Keratinocyte (primary cell): ENCODE measurements at regions not wholly inside any gene's neighbourhood (a gene's known extent, or its start where the extent isn't known, plus 50 kb on each side); places are given as distances from the start of the nearest gene placed in this dataset.

ENCODE experiments used
- DNase-seq: peaks from one replicate; pipeline ENCODE4 v3.0.0-alpha.2; 2011; ENCODE audit warnings: low read depth, missing footprints, low spot score
- FAIRE-seq: peaks from 2 replicates; lab custom pipeline; 2011; peaks lifted over from hg19 to GRCh38; lab: Jason Lieb, UNC
- H2AFZ ChIP-seq: 2 replicates; pipeline ENCODE4 v1.6.0; 2012; ENCODE audit warnings: low read length, control low read depth, inconsistent platforms; ENCODE audit not compliant: control insufficient read depth
- H3K27ac ChIP-seq: 2 replicates; pipeline ENCODE4 v1.5.1; 2011; ENCODE audit warnings: low read length; ENCODE audit not compliant: control insufficient read depth, insufficient read depth
- H3K27me3 ChIP-seq: 3 replicates; pipeline ENCODE4 v1.6.0; 2011; ENCODE audit warnings: low read length; ENCODE audit not compliant: control insufficient read depth, insufficient read depth; ENCODE audit errors: extremely low read depth
- H3K36me3 ChIP-seq, 2 experiments: 2 replicates in 1 of 2; 3 replicates in 1 of 2; pipeline ENCODE4 v1.5.1; 2011; ENCODE audit warnings: low read length in 2 of 2, mild to moderate bottlenecking in 1 of 2; ENCODE audit not compliant: control insufficient read depth in 2 of 2, insufficient read depth in 2 of 2; ENCODE audit errors: extremely low read depth in 1 of 2
- H3K4me1 ChIP-seq: 3 replicates; pipeline ENCODE4 v1.5.1; 2011; ENCODE audit warnings: low read length; ENCODE audit not compliant: control insufficient read depth, insufficient read depth; ENCODE audit errors: extremely low read depth
- H3K4me2 ChIP-seq: 3 replicates; pipeline ENCODE4 v1.6.0; 2011; ENCODE audit warnings: low read depth, low read length; ENCODE audit not compliant: control insufficient read depth, insufficient read depth; ENCODE audit errors: extremely low read depth
- H3K4me3 ChIP-seq, 3 experiments: fragments of 200-600 bp in 1 of 3; sonication (generic) in 1 of 3; 2 replicates in 2 of 3; 3 replicates in 1 of 3; pipeline ENCODE4 v1.5.1; 2011 to 2016; ENCODE audit warnings: low read length in 3 of 3, mild to moderate bottlenecking in 3 of 3, control low read depth in 2 of 3, inconsistent platforms in 1 of 3, low read depth in 1 of 3, mixed read lengths in 1 of 3, mixed run types in 1 of 3, moderate library complexity in 1 of 3; ENCODE audit not compliant: control insufficient read depth in 2 of 3, insufficient read depth in 2 of 3; ENCODE audit errors: extremely low read depth in 1 of 3
- H3K79me2 ChIP-seq: 2 replicates; pipeline ENCODE4 v1.6.0; 2012; ENCODE audit warnings: low read length; ENCODE audit not compliant: control insufficient read depth, insufficient read depth
- H3K9ac ChIP-seq: 3 replicates; pipeline ENCODE4 v1.6.0; 2011; ENCODE audit warnings: low read length; ENCODE audit not compliant: control insufficient read depth, insufficient read depth; ENCODE audit errors: extremely low read depth
- H3K9me1 ChIP-seq: 3 replicates; pipeline ENCODE4 v1.6.0; 2011; ENCODE audit warnings: low read length; ENCODE audit not compliant: control insufficient read depth, insufficient read depth; ENCODE audit errors: extremely low read depth
- H3K9me3 ChIP-seq: 2 replicates; pipeline ENCODE4 v1.5.1; 2012; ENCODE audit warnings: low read depth, low read length; ENCODE audit not compliant: control insufficient read depth
- H4K20me1 ChIP-seq: 3 replicates; pipeline ENCODE4 v1.6.0; 2011; ENCODE audit warnings: low read length; ENCODE audit not compliant: control insufficient read depth, insufficient read depth; ENCODE audit errors: extremely low read depth
- CTCF ChIP-seq, 3 experiments: IDR thresholded peaks in 1 of 3; conservative IDR thresholded peaks in 1 of 3; optimal IDR thresholded peaks in 1 of 3; 2 replicates in 2 of 3; 3 replicates in 1 of 3; pipeline versions ENCODE3 to v1.5.1; 2011; ENCODE audit warnings: low read length in 3 of 3, mild to moderate bottlenecking in 3 of 3, moderate library complexity in 2 of 3, control low read depth in 1 of 3, inconsistent platforms in 1 of 3; ENCODE audit not compliant: insufficient read depth in 2 of 3; ENCODE audit errors: extremely low read depth in 1 of 3
- EZH2 ChIP-seq: IDR thresholded peaks from one replicate; pipeline ENCODE4 v1.6.1; 2012; ENCODE audit warnings: inconsistent platforms, mild to moderate bottlenecking, low read length, moderate library complexity
- dilution Hi-C: fragments of 300-500 bp; cut with MboI; formaldehyde crosslinking; loops from one replicate; pipeline ENCODE4 v1.7.0; 2020; ENCODE audit warnings: low sequenced_read_pairs; ENCODE audit not compliant: extremely low pct_ligation_motif_present

- Histone ChIP-seq H4K20me1 (no peaks in the 10 kb centered on the region), H3K9me3 (no peaks in the 10 kb centered on the region), H3K36me3 (no peaks in the 10 kb centered on the region), H3K4me1 (no peaks in the 10 kb centered on the region), H3K4me2 (no peak overlapping the region), H2AFZ (no peak overlapping the region), H3K4me3 (no peak overlapping the region), H3K9ac (no peak overlapping the region), H3K9me1 (no peaks in the 10 kb centered on the region), H3K27ac (no peak overlapping the region), H3K79me2 (no peaks in the 10 kb centered on the region), H3K27me3 (no peaks in the 10 kb centered on the region)
- FAIRE-seq (no peak), DNase-seq (no peak)
- dilution Hi-C loops, result no loop called here
- TF ChIP-seq CTCF (optimal IDR thresholded peaks at IDR 0.05 in 1 of 3, IDR thresholded peaks at IDR 0.05 in 1 of 3, conservative IDR thresholded peaks at IDR 0.05 in 1 of 3; ENCODE audit: extremely low read depth in 1 of 3, insufficient read depth in 2 of 3, low read length in 3 of 3), result no peak
- TF ChIP-seq EZH2, result no peak
Observed at GRCh38 chr4:45661893-45662292, 462.0 kb downstream of the GABRG1 start.

- no peaks in the 10 kb centered on the region for H3K4me1 ChIP-seq
- H4K20me1 ChIP-seq, result no peaks in the 10 kb centered on the region
- dilution Hi-C loops, result no loop called here
- H3K9me3 ChIP-seq, result peaks cover 2% of the 10 kb centered on the region
- no peaks in the 10 kb centered on the region for H3K79me2 ChIP-seq
- H3K27me3 ChIP-seq, result no peaks in the 10 kb centered on the region
- DNase-seq (no peak), FAIRE-seq (no peak)
- no peak overlapping the region for H3K27ac ChIP-seq
- no peak overlapping the region for H3K4me3 ChIP-seq
- H3K36me3 ChIP-seq, result no peaks in the 10 kb centered on the region
- H3K4me2 ChIP-seq, result no peak overlapping the region
- TF ChIP-seq CTCF (optimal IDR thresholded peaks at IDR 0.05 in 1 of 3, IDR thresholded peaks at IDR 0.05 in 1 of 3, conservative IDR thresholded peaks at IDR 0.05 in 1 of 3; ENCODE audit: extremely low read depth in 1 of 3, insufficient read depth in 2 of 3, low read length in 3 of 3) (no peak), EZH2 (no peak)
- H3K9ac ChIP-seq, result no peak overlapping the region
- no peak overlapping the region for H2AFZ ChIP-seq
- H3K9me1 ChIP-seq, result no peaks in the 10 kb centered on the region
Observed at GRCh38 chr4:45650545-45650944, 473.3 kb downstream of the GABRG1 start.
